ENCODE measurements at regions not wholly inside any gene's neighbourhood (a gene's known extent, or its start where the extent isn't known, plus 50 kb on each side); places are given as distances from the start of the nearest gene placed in this dataset.

GRCh38 chr2:104429639-104430358, 424.1 kb upstream of the POU3F3 start:
- WGBS, 2 donors, result 81 to 88% methylated on average over 8 of the region's 8 CpGs

GRCh38 chr2:104430359-104430740, 423.6 kb upstream of the POU3F3 start:
- Histone ChIP-seq H3K4me1 (no peaks in the 10 kb centered on the region), H3K27ac (no peak overlapping the region), H3K36me3 (no peaks in the 10 kb centered on the region), H3K4me3 (no peak overlapping the region), H3K9me3 (no peaks in the 10 kb centered on the region), H3K27me3 (peaks cover 0 to 8% of the 10 kb centered on the region in 2 donors)
- WGBS, 2 donors, result 50 to 62% methylated on average over 10 of the region's 10 CpGs
- TF ChIP-seq EP300 (IDR thresholded peaks at IDR 0.05) (no peak), CTCF (IDR thresholded peaks at IDR 0.05) (no peak), POLR2A (IDR thresholded peaks at IDR 0.05) (no peak)
- no peak for DNase-seq (ENCODE audit: low spot score in 2 of 2)

More at GRCh38 chr2:104429639-104430358, 424.1 kb upstream of the POU3F3 start:
- H3K36me3 ChIP-seq, result no peaks in the 10 kb centered on the region
- no peaks in the 10 kb centered on the region for H3K9me3 ChIP-seq
- H3K27ac ChIP-seq, result no peak overlapping the region
- TF ChIP-seq POLR2A (IDR thresholded peaks at IDR 0.05), result no peak
- no peak for TF ChIP-seq CTCF (IDR thresholded peaks at IDR 0.05)
- no peak for TF ChIP-seq EP300 (IDR thresholded peaks at IDR 0.05)
- no peak for DNase-seq (ENCODE audit: low spot score in 2 of 2)
- no peaks in the 10 kb centered on the region for H3K4me1 ChIP-seq
- no peak overlapping the region for H3K4me3 ChIP-seq
- H3K27me3 ChIP-seq, result peaks cover 0 to 3% of the 10 kb centered on the region in 2 donors

GRCh38 chr2:104430852-104431251, 423.1 kb upstream of the POU3F3 start:
- no peak for DNase-seq (ENCODE audit: low spot score in 2 of 2)
- H3K27me3 ChIP-seq, result peaks cover 0 to 8% of the 10 kb centered on the region in 2 donors
- no peak overlapping the region for H3K4me3 ChIP-seq
- H3K4me1 ChIP-seq, result no peaks in the 10 kb centered on the region
- no peaks in the 10 kb centered on the region for H3K9me3 ChIP-seq
- no peak for TF ChIP-seq CTCF (IDR thresholded peaks at IDR 0.05)
- TF ChIP-seq EP300 (IDR thresholded peaks at IDR 0.05), result no peak
- no peak for TF ChIP-seq POLR2A (IDR thresholded peaks at IDR 0.05)
- H3K36me3 ChIP-seq, result no peaks in the 10 kb centered on the region
- WGBS, 2 donors, result 63 to 67% methylated on average over 7 of the region's 7 CpGs
- H3K27ac ChIP-seq, result no peak overlapping the region

GRCh38 chr2:104431701-104432121, 422.2 kb upstream of the POU3F3 start:
- no peak overlapping the region for H3K27ac ChIP-seq
- H3K4me3 ChIP-seq, result no peak overlapping the region
- H3K4me1 ChIP-seq, result no peaks in the 10 kb centered on the region
- no peaks in the 10 kb centered on the region for H3K36me3 ChIP-seq
- 81 to 87% methylated on average over 7 of the region's 7 CpGs for WGBS, 2 donors
- peaks cover 0 to 8% of the 10 kb centered on the region in 2 donors for H3K27me3 ChIP-seq
- DNase-seq (ENCODE audit: low spot score in 2 of 2), result no peak
- no peak for TF ChIP-seq POLR2A (IDR thresholded peaks at IDR 0.05)
- no peak for TF ChIP-seq EP300 (IDR thresholded peaks at IDR 0.05)
- TF ChIP-seq CTCF (IDR thresholded peaks at IDR 0.05), result no peak
- H3K9me3 ChIP-seq, result no peaks in the 10 kb centered on the region

GRCh38 chr2:104432401-104432800, 421.5 kb upstream of the POU3F3 start:
- no peak overlapping the region for H3K4me3 ChIP-seq
- H3K27ac ChIP-seq, result no peak overlapping the region
- no peaks in the 10 kb centered on the region for H3K4me1 ChIP-seq
- peaks cover 0 to 8% of the 10 kb centered on the region in 2 donors for H3K27me3 ChIP-seq
- no peak for DNase-seq (ENCODE audit: low spot score in 2 of 2)
- H3K9me3 ChIP-seq, result no peaks in the 10 kb centered on the region
- WGBS, 2 donors, result 90 to 91% methylated on average over 5 of the region's 5 CpGs
- no peaks in the 10 kb centered on the region for H3K36me3 ChIP-seq
- TF ChIP-seq EP300 (IDR thresholded peaks at IDR 0.05) (no peak), POLR2A (IDR thresholded peaks at IDR 0.05) (no peak)
